ENCODE measurements at regions not wholly inside any gene's neighbourhood (a gene's known extent, or its start where the extent isn't known, plus 50 kb on each side); places are given as distances from the start of the nearest gene placed in this dataset.

- TF ChIP-seq, protein P1, sequence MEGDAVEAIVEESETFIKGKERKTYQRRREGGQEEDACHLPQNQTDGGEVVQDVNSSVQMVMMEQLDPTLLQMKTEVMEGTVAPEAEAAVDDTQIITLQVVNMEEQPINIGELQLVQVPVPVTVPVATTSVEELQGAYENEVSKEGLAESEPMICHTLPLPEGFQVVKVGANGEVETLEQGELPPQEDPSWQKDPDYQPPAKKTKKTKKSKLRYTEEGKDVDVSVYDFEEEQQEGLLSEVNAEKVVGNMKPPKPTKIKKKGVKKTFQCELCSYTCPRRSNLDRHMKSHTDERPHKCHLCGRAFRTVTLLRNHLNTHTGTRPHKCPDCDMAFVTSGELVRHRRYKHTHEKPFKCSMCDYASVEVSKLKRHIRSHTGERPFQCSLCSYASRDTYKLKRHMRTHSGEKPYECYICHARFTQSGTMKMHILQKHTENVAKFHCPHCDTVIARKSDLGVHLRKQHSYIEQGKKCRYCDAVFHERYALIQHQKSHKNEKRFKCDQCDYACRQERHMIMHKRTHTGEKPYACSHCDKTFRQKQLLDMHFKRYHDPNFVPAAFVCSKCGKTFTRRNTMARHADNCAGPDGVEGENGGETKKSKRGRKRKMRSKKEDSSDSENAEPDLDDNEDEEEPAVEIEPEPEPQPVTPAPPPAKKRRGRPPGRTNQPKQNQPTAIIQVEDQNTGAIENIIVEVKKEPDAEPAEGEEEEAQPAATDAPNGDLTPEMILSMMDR (conservative IDR thresholded peaks at IDR 0.05; ENCODE audit: low read depth, low read length): no peak
- no peak for TF ChIP-seq EZH2 (IDR thresholded peaks at IDR 0.05; ENCODE audit: borderline replicate concordance, low read depth, low read length, poor library complexity, severe bottlenecking)
These were observed 803.1 kb upstream of the PCDH10 start for GRCh38 chr4:132346016-132346415.
